Colonic mucosa (tissue), 4 donors: ENCODE measurements at regions not wholly inside any gene's neighbourhood (a gene's known extent, or its start where the extent isn't known, plus 50 kb on each side); places are given as distances from the start of the nearest gene placed in this dataset.

Experiments
- DNase-seq: peaks from one replicate; pipeline ENCODE4 v3.0.0-alpha.2; 2020
- H3K27ac ChIP-seq: fragments of 200-600 bp; one replicate; pipeline ENCODE4 v1.8.0; 2021
- H3K27me3 ChIP-seq: fragments of 200-600 bp; one replicate; pipeline ENCODE4 v1.8.0; 2021
- H3K36me3 ChIP-seq: fragments of 200-600 bp; one replicate; pipeline ENCODE4 v1.8.0; 2021
- H3K4me1 ChIP-seq: fragments of 200-600 bp; one replicate; pipeline ENCODE4 v1.8.0; 2021; ENCODE audit warnings: mild to moderate bottlenecking
- H3K4me3 ChIP-seq: fragments of 200-600 bp; one replicate; pipeline ENCODE4 v1.8.0; 2021
- H3K9ac ChIP-seq, 2 donors: one replicate each; pipeline ENCODE4 v1.7.0; 2013; ENCODE audit warnings: control low read depth in 2 of 2, low read depth in 2 of 2, low read length in 2 of 2
- H3K9me3 ChIP-seq: fragments of 200-600 bp; one replicate; pipeline ENCODE4 v1.8.0; 2021
- CTCF ChIP-seq: fragments of 200-600 bp; IDR thresholded peaks from one replicate; pipeline ENCODE4 v1.8.0; 2022; ENCODE audit warnings: antibody characterized with exemption, mild to moderate bottlenecking
- intact Hi-C: fragments of 100-400 bp; cut with DNase I; formaldehyde crosslinking; loops from one replicate; pipeline ENCODE4 v1.14.1; 2022
- donor health status: healthy.
- donor health status: DM: no; HTN: no; CAD: no.
- donor health status: DM: no; HTN: no; CAD: no.

- no peaks in the 10 kb centered on the region for H3K36me3 ChIP-seq
- H3K9ac ChIP-seq: no peak overlapping the region
- H3K9me3 ChIP-seq: no peaks in the 10 kb centered on the region
- no peaks in the 10 kb centered on the region for H3K4me1 ChIP-seq
- intact Hi-C loops: no loop called here
- H3K27me3 ChIP-seq: no peaks in the 10 kb centered on the region
- TF ChIP-seq CTCF: no peak
- no peak overlapping the region for H3K27ac ChIP-seq
- no peak for DNase-seq
- H3K4me3 ChIP-seq: no peak overlapping the region
Observed at GRCh38 chr3:146796078-146796477, 190.9 kb upstream of the PLSCR5 start.

- Histone ChIP-seq H3K36me3 (no peaks in the 10 kb centered on the region), H3K27ac (no peak overlapping the region), H3K27me3 (no peaks in the 10 kb centered on the region), H3K4me1 (no peaks in the 10 kb centered on the region), H3K4me3 (no peak overlapping the region), H3K9ac (no peak overlapping the region), H3K9me3 (no peaks in the 10 kb centered on the region)
- intact Hi-C loops: no loop called here
- no peak for DNase-seq
- no peak for TF ChIP-seq CTCF
Observed at GRCh38 chr3:146783446-146783845, 178.3 kb upstream of the PLSCR5 start.

GRCh38 chr3:146781606-146782005 is 176.5 kb upstream of the PLSCR5 start:
- no peak for TF ChIP-seq CTCF
- Histone ChIP-seq H3K27me3 (no peaks in the 10 kb centered on the region), H3K9ac (no peak overlapping the region), H3K27ac (no peak overlapping the region), H3K36me3 (no peaks in the 10 kb centered on the region), H3K4me1 (no peaks in the 10 kb centered on the region), H3K9me3 (no peaks in the 10 kb centered on the region), H3K4me3 (no peak overlapping the region)
- intact Hi-C loops: no loop called here
- DNase-seq: no peak

GRCh38 chr3:146781059-146781458 is 175.9 kb upstream of the PLSCR5 start:
- no peaks in the 10 kb centered on the region for H3K27me3 ChIP-seq
- H3K27ac ChIP-seq: no peak overlapping the region
- H3K4me1 ChIP-seq: no peaks in the 10 kb centered on the region
- no peak for TF ChIP-seq CTCF
- H3K36me3 ChIP-seq: no peaks in the 10 kb centered on the region
- intact Hi-C loops: no loop called here
- DNase-seq: no peak
- H3K4me3 ChIP-seq: no peak overlapping the region
- no peaks in the 10 kb centered on the region for H3K9me3 ChIP-seq
- no peak overlapping the region for H3K9ac ChIP-seq

GRCh38 chr3:146780251-146780650 is 175.1 kb upstream of the PLSCR5 start:
- no peak overlapping the region for H3K27ac ChIP-seq
- no peak overlapping the region for H3K9ac ChIP-seq
- H3K9me3 ChIP-seq: no peaks in the 10 kb centered on the region
- no peaks in the 10 kb centered on the region for H3K27me3 ChIP-seq
- DNase-seq: no peak
- no peaks in the 10 kb centered on the region for H3K36me3 ChIP-seq
- TF ChIP-seq CTCF: no peak
- H3K4me1 ChIP-seq: no peaks in the 10 kb centered on the region
- intact Hi-C loops: no loop called here
- H3K4me3 ChIP-seq: no peak overlapping the region

GRCh38 chr3:146777941-146778340 is 172.8 kb upstream of the PLSCR5 start:
- H3K27ac ChIP-seq: no peak overlapping the region
- intact Hi-C loops: no loop called here
- H3K27me3 ChIP-seq: no peaks in the 10 kb centered on the region
- H3K4me1 ChIP-seq: no peaks in the 10 kb centered on the region
- H3K4me3 ChIP-seq: no peak overlapping the region
- H3K9me3 ChIP-seq: no peaks in the 10 kb centered on the region
- no peak overlapping the region for H3K9ac ChIP-seq
- DNase-seq: no peak
- H3K36me3 ChIP-seq: no peaks in the 10 kb centered on the region
- TF ChIP-seq CTCF: no peak
